ENCODE measurements at regions not wholly inside any gene's neighbourhood (a gene's known extent, or its start where the extent isn't known, plus 50 kb on each side); places are given as distances from the start of the nearest gene placed in this dataset.
A peak's percentile ranks its signal among the peaks of the same experiment; 100 is the strongest.

DNA sequence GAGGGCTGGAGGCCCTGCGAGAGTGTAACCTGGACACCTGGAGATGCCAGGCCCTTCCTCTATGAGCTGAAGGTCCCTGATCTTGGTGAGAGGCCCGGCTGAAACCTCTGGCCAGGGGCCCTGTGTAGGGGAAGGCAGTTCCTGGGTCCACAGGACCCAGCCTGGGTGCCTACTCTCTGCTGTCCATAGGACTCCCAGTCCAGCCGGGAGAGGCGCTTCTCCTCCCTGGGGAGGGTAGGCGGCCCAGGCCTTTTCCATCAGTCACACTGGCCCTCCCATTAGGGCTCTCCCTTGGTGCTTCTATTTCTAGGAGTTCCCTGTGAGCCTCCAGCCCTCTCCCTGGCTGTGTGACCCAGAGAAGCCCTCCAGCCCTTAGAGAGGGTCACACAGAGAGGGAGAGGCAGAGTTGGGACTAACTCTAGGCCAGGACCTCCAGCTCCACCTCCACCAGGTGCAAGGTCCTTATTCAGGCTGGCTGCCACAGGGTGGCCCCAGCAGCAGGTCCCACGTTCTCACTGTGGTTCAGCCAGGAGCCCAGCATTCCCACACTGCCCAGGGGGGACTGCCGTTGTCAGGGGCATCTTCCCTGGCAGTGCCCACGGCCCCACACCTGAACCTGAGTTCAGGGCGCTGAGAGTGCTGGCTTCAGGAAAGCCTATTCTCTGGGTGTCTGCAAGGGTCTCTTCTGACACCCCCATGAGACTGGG, 146.8 kb downstream of the SMAD6 start:
- no peaks in the 10 kb centered on the region for H3K79me1 ChIP-seq (ENCODE audit: low read depth, low read length)
- no peak overlapping the region for H3K23ac ChIP-seq (ENCODE audit: low read depth, low read length, poor library complexity)
- H2AK5ac ChIP-seq (ENCODE audit: low read depth, low read length), result no peak overlapping the region
- H3K36me3 ChIP-seq (replicated peaks in 1 of 2; ENCODE audit: control insufficient read depth in 2 of 2, insufficient read depth in 2 of 2, low read length in 2 of 2), result no peaks in the 10 kb centered on the region
- H3K9ac ChIP-seq (ENCODE audit: low read depth, low read length, poor library complexity), result no peak overlapping the region
- H3K27me3 ChIP-seq (ENCODE audit: control insufficient read depth in 3 of 3, insufficient read depth in 3 of 3, low read depth in 1 of 3, low read length in 3 of 3), result peaks cover 0 to 20% (median 10%) of the 10 kb centered on the region in 3 experiments
- no peak overlapping the region for H3K27ac ChIP-seq (replicated peaks; ENCODE audit: low read length)
- H4K91ac ChIP-seq (ENCODE audit: low read depth, low read length, poor library complexity), result no peak overlapping the region
- no peak for DNase-seq (ENCODE audit: low spot score)
- H3K4ac ChIP-seq (ENCODE audit: low read length), result no peak overlapping the region
- H3K4me3 ChIP-seq (ENCODE audit: low read length in 2 of 2), result no peak overlapping the region
- no CpG with 5 or more reads among the region's 9 CpGs for WGBS, 2 donors (ENCODE audit: extremely low coverage in 2 of 2, insufficient read length in 2 of 2, insufficient replicate concordance in 1 of 2)
- H2BK15ac ChIP-seq (ENCODE audit: low read length), result peak overlapping the region; percentile 13
- no peak overlapping the region for H2BK12ac ChIP-seq (ENCODE audit: low read length)
- peak overlapping the region; percentile 36 for H3K18ac ChIP-seq (ENCODE audit: low read length)
- no peak overlapping the region for H3K14ac ChIP-seq (ENCODE audit: low read length)
- H4K8ac ChIP-seq (ENCODE audit: low read depth, low read length), result no peak overlapping the region
- H3K9me3 ChIP-seq (replicated peaks in 1 of 2; ENCODE audit: control insufficient read depth in 2 of 2, insufficient read depth in 1 of 2, low read depth in 1 of 2, low read length in 2 of 2), result no peaks in the 10 kb centered on the region
- no peak overlapping the region for H2BK120ac ChIP-seq (ENCODE audit: low read depth, low read length)
- peaks cover 0 to 4% of the 10 kb centered on the region in 2 donors for H3K4me1 ChIP-seq (ENCODE audit: control insufficient read depth in 2 of 2, insufficient read depth in 1 of 2, low read depth in 1 of 2, low read length in 2 of 2)
- peak overlapping the region; percentile 39 for H2BK5ac ChIP-seq (ENCODE audit: low read length)
- H3K4me2 ChIP-seq (ENCODE audit: insufficient read depth, low read length, poor library complexity, severe bottlenecking), result no peak overlapping the region
- H2AFZ ChIP-seq (ENCODE audit: low read length), result no peak overlapping the region

DNA sequence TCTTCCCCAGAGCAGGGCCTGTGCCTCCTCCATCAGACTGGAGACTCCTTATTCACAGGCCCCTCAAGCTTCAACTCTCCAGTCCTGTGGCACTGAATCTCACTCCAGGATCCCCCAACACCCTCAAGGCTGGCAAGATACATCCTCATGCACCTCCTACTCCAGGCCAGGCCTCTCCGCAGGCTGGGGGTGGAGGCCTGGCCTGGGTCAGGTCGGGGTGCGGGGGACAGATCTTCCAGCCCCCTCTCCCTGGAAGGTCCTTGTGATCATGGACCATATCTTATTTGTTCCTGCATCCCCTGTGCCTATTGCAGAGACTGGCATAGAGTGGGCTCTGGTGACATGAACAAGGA, 147.3 kb downstream of the SMAD6 start:
- Histone ChIP-seq H3K4me1 (ENCODE audit: control insufficient read depth in 2 of 2, insufficient read depth in 1 of 2, low read depth in 1 of 2, low read length in 2 of 2) (peaks cover 0 to 4% of the 10 kb centered on the region in 2 donors), H2BK120ac (ENCODE audit: low read depth, low read length) (no peak overlapping the region), H3K4ac (ENCODE audit: low read length) (no peak overlapping the region), H3K27me3 (ENCODE audit: control insufficient read depth in 3 of 3, insufficient read depth in 3 of 3, low read depth in 1 of 3, low read length in 3 of 3) (peaks cover 0 to 15% (median 7%) of the 10 kb centered on the region in 3 experiments), H3K9me3 (replicated peaks in 1 of 2; ENCODE audit: control insufficient read depth in 2 of 2, insufficient read depth in 1 of 2, low read depth in 1 of 2, low read length in 2 of 2) (no peaks in the 10 kb centered on the region), H2AK5ac (ENCODE audit: low read depth, low read length) (no peak overlapping the region), H3K9ac (ENCODE audit: low read depth, low read length, poor library complexity) (no peak overlapping the region), H4K8ac (ENCODE audit: low read depth, low read length) (no peak overlapping the region), H3K4me3 (ENCODE audit: low read length in 2 of 2) (no peak overlapping the region), H2BK12ac (ENCODE audit: low read length) (no peak overlapping the region), H3K18ac (ENCODE audit: low read length) (no peak overlapping the region), H3K79me1 (ENCODE audit: low read depth, low read length) (no peaks in the 10 kb centered on the region), H2AFZ (ENCODE audit: low read length) (no peak overlapping the region), H3K23ac (ENCODE audit: low read depth, low read length, poor library complexity) (no peak overlapping the region), H4K91ac (ENCODE audit: low read depth, low read length, poor library complexity) (no peak overlapping the region), H3K14ac (ENCODE audit: low read length) (no peak overlapping the region), H2BK5ac (ENCODE audit: low read length) (no peak overlapping the region), H3K4me2 (ENCODE audit: insufficient read depth, low read length, poor library complexity, severe bottlenecking) (no peak overlapping the region), H3K27ac (replicated peaks; ENCODE audit: low read length) (no peak overlapping the region), H3K36me3 (replicated peaks in 1 of 2; ENCODE audit: control insufficient read depth in 2 of 2, insufficient read depth in 2 of 2, low read length in 2 of 2) (no peaks in the 10 kb centered on the region), H2BK15ac (ENCODE audit: low read length) (no peak overlapping the region)
- no CpG with 5 or more reads among the region's 3 CpGs for WGBS, 2 donors (ENCODE audit: extremely low coverage in 2 of 2, insufficient read length in 2 of 2, insufficient replicate concordance in 1 of 2)
- no peak for DNase-seq (ENCODE audit: low spot score)

DNA sequence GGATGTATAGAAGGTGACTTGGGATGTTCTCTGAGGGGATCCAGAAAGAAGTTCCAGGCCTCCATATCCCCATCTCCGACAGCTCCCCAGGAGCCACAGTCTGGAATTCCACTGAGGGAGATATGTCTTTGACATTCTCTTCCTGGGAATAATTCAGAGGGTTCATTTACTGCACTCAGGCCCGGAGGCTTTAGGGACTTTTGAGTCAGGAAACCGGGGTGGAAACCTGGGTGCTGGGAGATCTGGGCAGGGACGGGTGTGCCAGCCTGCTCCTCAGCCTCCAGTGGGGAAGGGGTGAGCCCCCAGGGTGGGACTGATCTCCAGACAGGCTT, 147.7 kb downstream of the SMAD6 start:
- H3K79me1 ChIP-seq (ENCODE audit: low read depth, low read length), result no peaks in the 10 kb centered on the region
- WGBS, 2 donors (ENCODE audit: extremely low coverage in 2 of 2, insufficient read length in 2 of 2, insufficient replicate concordance in 1 of 2), result no CpG with 5 or more reads among the region's 4 CpGs
- H2BK15ac ChIP-seq (ENCODE audit: low read length), result peak overlapping the region; percentile 87
- no peak for DNase-seq (ENCODE audit: low spot score)
- H3K27ac ChIP-seq (replicated peaks; ENCODE audit: low read length), result no peak overlapping the region
- H2AK5ac ChIP-seq (ENCODE audit: low read depth, low read length), result peak overlapping the region; percentile 49
- no peak overlapping the region for H3K4ac ChIP-seq (ENCODE audit: low read length)
- no peaks in the 10 kb centered on the region for H3K9me3 ChIP-seq (replicated peaks in 1 of 2; ENCODE audit: control insufficient read depth in 2 of 2, insufficient read depth in 1 of 2, low read depth in 1 of 2, low read length in 2 of 2)
- H2BK12ac ChIP-seq (ENCODE audit: low read length), result no peak overlapping the region
- H4K8ac ChIP-seq (ENCODE audit: low read depth, low read length), result no peak overlapping the region
- H3K4me2 ChIP-seq (ENCODE audit: insufficient read depth, low read length, poor library complexity, severe bottlenecking), result no peak overlapping the region
- H3K36me3 ChIP-seq (replicated peaks in 1 of 2; ENCODE audit: control insufficient read depth in 2 of 2, insufficient read depth in 2 of 2, low read length in 2 of 2), result no peaks in the 10 kb centered on the region
- H3K14ac ChIP-seq (ENCODE audit: low read length), result no peak overlapping the region
- peak overlapping the region; percentile 85 for H3K18ac ChIP-seq (ENCODE audit: low read length)
- peaks cover 0 to 13% (median 7%) of the 10 kb centered on the region in 3 experiments for H3K27me3 ChIP-seq (ENCODE audit: control insufficient read depth in 3 of 3, insufficient read depth in 3 of 3, low read depth in 1 of 3, low read length in 3 of 3)
- H4K91ac ChIP-seq (ENCODE audit: low read depth, low read length, poor library complexity), result no peak overlapping the region
- H2BK120ac ChIP-seq (ENCODE audit: low read depth, low read length), result peak overlapping the region; percentile 75
- no peak overlapping the region for H3K9ac ChIP-seq (ENCODE audit: low read depth, low read length, poor library complexity)
- H3K4me1 ChIP-seq (ENCODE audit: control insufficient read depth in 2 of 2, insufficient read depth in 1 of 2, low read depth in 1 of 2, low read length in 2 of 2), result peaks cover 0 to 4% of the 10 kb centered on the region in 2 donors
- H3K23ac ChIP-seq (ENCODE audit: low read depth, low read length, poor library complexity), result no peak overlapping the region
- no peak overlapping the region for H3K4me3 ChIP-seq (ENCODE audit: low read length in 2 of 2)
- H2AFZ ChIP-seq (ENCODE audit: low read length), result peak overlapping the region; percentile 80
- H2BK5ac ChIP-seq (ENCODE audit: low read length), result peak overlapping the region; percentile 40

DNA sequence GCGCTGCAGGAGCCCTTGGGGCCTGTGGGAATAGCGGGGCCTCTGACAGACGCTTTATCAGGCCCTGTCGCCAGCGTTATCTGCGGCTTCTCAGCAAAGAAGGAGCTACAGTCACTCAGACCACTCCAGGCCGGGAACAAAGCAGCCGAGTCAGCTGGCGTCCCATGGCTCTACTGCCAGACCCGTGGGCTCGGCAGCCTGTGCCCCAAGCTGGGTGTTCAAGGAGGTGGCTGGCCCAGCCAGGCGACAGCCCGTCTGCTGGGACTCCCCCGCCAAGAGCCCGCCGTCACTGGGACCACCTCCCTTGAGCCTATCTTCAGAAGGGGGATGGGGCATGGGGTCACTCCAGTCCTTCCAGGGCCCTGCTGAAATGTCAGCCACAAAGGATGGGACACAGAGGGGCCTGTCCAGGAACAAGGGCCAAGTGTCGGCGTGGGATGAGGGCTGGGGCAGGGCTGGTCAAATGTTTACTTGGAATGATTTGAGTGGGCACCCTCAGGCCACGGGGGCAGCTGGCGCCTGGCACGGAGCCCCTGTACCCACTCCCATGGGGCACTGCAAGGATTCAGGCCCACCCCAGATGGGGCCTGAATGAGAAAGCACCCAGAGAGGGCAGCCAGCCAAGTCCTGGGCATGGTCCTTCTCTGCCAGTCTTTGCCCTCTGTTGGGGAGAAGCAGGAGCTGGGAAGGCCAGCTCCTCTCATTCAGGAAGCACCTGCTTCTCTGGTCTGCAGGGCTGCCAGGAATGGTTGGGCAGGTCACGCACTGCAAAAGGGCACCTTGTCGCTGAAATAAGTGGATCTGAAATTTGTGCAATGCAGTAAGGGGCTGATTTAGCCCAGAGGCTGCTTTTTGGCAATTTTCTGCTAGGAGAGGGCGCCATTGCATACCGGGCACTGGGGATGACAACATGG, 148.3 kb downstream of the SMAD6 start:
- peak overlapping the region; percentile 87 for H2BK15ac ChIP-seq (ENCODE audit: low read length)
- peak overlapping the region; percentile 32 for H3K9ac ChIP-seq (ENCODE audit: low read depth, low read length, poor library complexity)
- peaks cover 0 to 13% (median 7%) of the 10 kb centered on the region in 3 experiments for H3K27me3 ChIP-seq (ENCODE audit: control insufficient read depth in 3 of 3, insufficient read depth in 3 of 3, low read depth in 1 of 3, low read length in 3 of 3)
- no CpG with 5 or more reads among the region's 25 CpGs for WGBS, 2 donors (ENCODE audit: extremely low coverage in 2 of 2, insufficient read length in 2 of 2, insufficient replicate concordance in 1 of 2)
- no peaks in the 10 kb centered on the region for H3K9me3 ChIP-seq (replicated peaks in 1 of 2; ENCODE audit: control insufficient read depth in 2 of 2, insufficient read depth in 1 of 2, low read depth in 1 of 2, low read length in 2 of 2)
- H2BK120ac ChIP-seq (ENCODE audit: low read depth, low read length), result peak overlapping the region; percentile 75
- no peak overlapping the region for H4K8ac ChIP-seq (ENCODE audit: low read depth, low read length)
- peak overlapping the region; percentile 40 for H2BK5ac ChIP-seq (ENCODE audit: low read length)
- H2AK5ac ChIP-seq (ENCODE audit: low read depth, low read length), result peak overlapping the region; percentile 49
- H2AFZ ChIP-seq (ENCODE audit: low read length), result peak overlapping the region; percentile 80
- no peak overlapping the region for H3K4ac ChIP-seq (ENCODE audit: low read length)
- H3K23ac ChIP-seq (ENCODE audit: low read depth, low read length, poor library complexity), result peak overlapping the region; percentile 51
- no peak overlapping the region for H3K4me2 ChIP-seq (ENCODE audit: insufficient read depth, low read length, poor library complexity, severe bottlenecking)
- H3K27ac ChIP-seq (replicated peaks; ENCODE audit: low read length), result no peak overlapping the region
- no peak for DNase-seq (ENCODE audit: low spot score)
- H3K14ac ChIP-seq (ENCODE audit: low read length), result peak overlapping the region; percentile 47
- H3K36me3 ChIP-seq (replicated peaks in 1 of 2; ENCODE audit: control insufficient read depth in 2 of 2, insufficient read depth in 2 of 2, low read length in 2 of 2), result no peaks in the 10 kb centered on the region
- no peaks in the 10 kb centered on the region for H3K79me1 ChIP-seq (ENCODE audit: low read depth, low read length)
- peak overlapping the region; percentile 85 for H3K18ac ChIP-seq (ENCODE audit: low read length)
- H3K4me3 ChIP-seq (ENCODE audit: low read length in 2 of 2), result no peak overlapping the region
- H3K4me1 ChIP-seq (ENCODE audit: control insufficient read depth in 2 of 2, insufficient read depth in 1 of 2, low read depth in 1 of 2, low read length in 2 of 2), result peaks cover 0 to 4% of the 10 kb centered on the region in 2 donors
- no peak overlapping the region for H4K91ac ChIP-seq (ENCODE audit: low read depth, low read length, poor library complexity)
- H2BK12ac ChIP-seq (ENCODE audit: low read length), result no peak overlapping the region
